Ascending aorta (tissue), 2 donors: ENCODE measurements at regions not wholly inside any gene's neighbourhood (a gene's known extent, or its start where the extent isn't known, plus 50 kb on each side); places are given as distances from the start of the nearest gene placed in this dataset.

ENCODE experiments used
- DNase-seq, 2 donors: peaks; one replicate each; pipeline ENCODE4 v3.0.0-alpha.2; 2019; ENCODE audit warnings: low spot score in 2 of 2
- H3K27ac ChIP-seq, 2 donors: fragments of 200-600 bp; sonication (generic); one replicate each; pipeline ENCODE4 v1.5.1; 2016 to 2017; ENCODE audit warnings: mild to moderate bottlenecking in 1 of 2
- H3K27me3 ChIP-seq: fragments of 200-600 bp; sonication (generic); one replicate; pipeline ENCODE4 v1.5.1; 2017
- H3K36me3 ChIP-seq, 2 donors: fragments of 200-600 bp; sonication (generic); one replicate each; pipeline ENCODE4 v1.5.1; 2016
- H3K4me1 ChIP-seq, 2 donors: fragments of 200-600 bp; sonication (generic); one replicate each; pipeline ENCODE4 v1.5.1; 2016 to 2017; ENCODE audit warnings: mild to moderate bottlenecking in 1 of 2
- H3K4me3 ChIP-seq, 2 donors: fragments of 200-600 bp; sonication (generic); one replicate each; pipeline ENCODE4 v1.5.1; 2016 to 2017; ENCODE audit warnings: mild to moderate bottlenecking in 1 of 2
- H3K9me3 ChIP-seq, 2 donors: fragments of 200-600 bp; sonication (generic); one replicate each; pipeline ENCODE4 v1.5.1; 2016
- CTCF ChIP-seq, 3 experiments: fragments of 200-600 bp in 2 of 3; fragments of 450-650 bp in 1 of 3; sonication (generic) in 2 of 3; IDR thresholded peaks; one replicate each; pipeline ENCODE4 v1.5.1; 2016 to 2019; ENCODE audit warnings: antibody characterized with exemption in 3 of 3, mild to moderate bottlenecking in 1 of 3, moderate library complexity in 1 of 3
- intact Hi-C: fragments of 100-400 bp; cut with DNase I; formaldehyde crosslinking; loops from one replicate; pipeline ENCODE4 v1.15.1; 2023

DNA sequence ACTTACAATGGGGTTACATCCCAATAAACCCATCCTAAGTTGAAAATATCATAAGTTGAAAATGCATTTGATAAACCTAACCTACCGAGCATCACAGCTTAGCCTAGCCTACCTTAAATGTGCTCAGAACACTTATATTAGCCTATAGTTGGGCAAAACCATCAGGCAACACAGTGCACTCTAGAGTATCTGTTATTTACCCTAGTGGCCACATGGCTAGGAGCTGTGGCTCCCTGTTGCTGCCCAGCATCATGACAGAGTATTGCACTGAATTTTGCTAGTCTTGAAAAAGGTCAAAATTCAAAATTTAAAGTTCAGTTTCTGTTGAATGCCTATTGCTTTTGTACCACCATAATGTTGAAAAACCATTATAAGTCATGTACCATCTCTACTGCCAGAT, 482.7 kb upstream of the ZEB2 start:
- no peak for TF ChIP-seq CTCF (IDR thresholded peaks at IDR 0.05)
- no peak for DNase-seq
- Histone ChIP-seq H3K27me3 (no peaks in the 10 kb centered on the region), H3K4me3 (no peak overlapping the region), H3K27ac (no peak overlapping the region), H3K4me1 (peaks cover 3 to 4% of the 10 kb centered on the region in 2 donors), H3K36me3 (no peaks in the 10 kb centered on the region), H3K9me3 (no peaks in the 10 kb centered on the region)
- intact Hi-C loops = loop anchor here (10.0 kb wide), 2 partner anchors 398 to 548 kb away; no protein-coding TSS in a partner anchor

- Histone ChIP-seq H3K4me3 (no peak overlapping the region), H3K27ac (peak overlapping the region; percentile 31 to 52), H3K36me3 (no peaks in the 10 kb centered on the region), H3K4me1 (peaks cover 0 to 17% of the 10 kb centered on the region in 2 donors), H3K27me3 (no peaks in the 10 kb centered on the region), H3K9me3 (no peaks in the 10 kb centered on the region)
- DNase-seq = no peak
- no peak for TF ChIP-seq CTCF (IDR thresholded peaks at IDR 0.05)
- intact Hi-C loops = loop anchor here (10.0 kb wide), 2 partner anchors 396 to 546 kb away; no protein-coding TSS in a partner anchor
Measured at GRCh38 chr2:145000376-145000775, 480.5 kb upstream of the ZEB2 start.

DNA sequence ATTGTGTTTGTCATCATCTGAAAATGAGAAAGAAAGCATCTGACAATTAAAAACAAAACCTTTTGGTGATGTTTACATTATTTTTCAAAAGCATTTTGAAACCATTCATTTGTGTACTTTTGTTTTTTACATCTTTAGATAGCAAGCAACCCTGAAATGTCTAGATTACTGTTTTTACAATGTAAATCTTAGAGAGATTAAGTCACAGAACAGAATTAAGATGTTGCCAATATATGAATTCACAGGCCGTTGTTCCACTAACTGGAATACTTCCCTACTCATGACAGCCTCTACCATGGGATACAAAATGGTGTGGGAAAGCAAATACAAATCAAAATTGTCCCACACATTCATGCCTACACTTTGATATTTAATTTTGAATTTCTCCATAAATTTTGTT, 480.0 kb upstream of the ZEB2 start:
- intact Hi-C loops = loop anchor here (5.0 to 10.0 kb wide), 4 partner anchors 58 to 545 kb away; partner anchors contain the start of gene ZEB2
- H3K9me3 ChIP-seq = no peaks in the 10 kb centered on the region
- H3K27ac ChIP-seq = peak overlapping the region; percentile 31 to 52
- no peaks in the 10 kb centered on the region for H3K27me3 ChIP-seq
- no peak for TF ChIP-seq CTCF (IDR thresholded peaks at IDR 0.05)
- H3K36me3 ChIP-seq = no peaks in the 10 kb centered on the region
- peaks cover 0 to 17% of the 10 kb centered on the region in 2 donors for H3K4me1 ChIP-seq
- H3K4me3 ChIP-seq = no peak overlapping the region
- no peak for DNase-seq

- no peak for TF ChIP-seq CTCF (IDR thresholded peaks at IDR 0.05)
- peaks cover 0 to 17% of the 10 kb centered on the region in 2 donors for H3K4me1 ChIP-seq
- no peak overlapping the region for H3K4me3 ChIP-seq
- no peaks in the 10 kb centered on the region for H3K9me3 ChIP-seq
- H3K27me3 ChIP-seq = no peaks in the 10 kb centered on the region
- intact Hi-C loops = loop anchor here (5.0 kb wide), 2 partner anchors 57 to 477 kb away; partner anchors contain the start of gene ZEB2
- no peaks in the 10 kb centered on the region for H3K36me3 ChIP-seq
- H3K27ac ChIP-seq = peak overlapping the region; percentile 31 to 52
- no peak for DNase-seq
Measured at GRCh38 chr2:144999071-144999875, 479.4 kb upstream of the ZEB2 start.

DNA sequence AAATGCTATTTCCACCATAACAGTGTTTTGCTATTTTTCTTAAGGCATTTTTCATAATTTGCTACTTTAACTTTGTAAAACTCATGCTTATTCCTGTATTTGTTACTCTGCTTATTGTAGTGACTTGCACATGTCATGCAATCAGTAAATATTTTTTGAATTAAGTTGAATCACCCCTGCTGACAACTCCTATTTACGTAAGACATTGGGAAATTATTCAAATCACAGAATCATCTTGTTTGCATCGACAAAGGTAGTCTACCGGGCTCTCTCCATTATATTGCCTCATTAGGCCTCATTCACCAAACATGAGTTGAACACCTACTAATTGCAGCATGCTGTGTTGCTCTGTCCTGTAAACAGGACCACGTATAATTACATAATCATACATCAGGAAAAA, 478.5 kb upstream of the ZEB2 start:
- no peak for DNase-seq
- intact Hi-C loops = loop anchor here (5.0 kb wide), 2 partner anchors 56 to 476 kb away; partner anchors contain the start of gene ZEB2
- H3K27ac ChIP-seq = peak overlapping the region; percentile 31 to 52
- peaks cover 0 to 17% of the 10 kb centered on the region in 2 donors for H3K4me1 ChIP-seq
- H3K9me3 ChIP-seq = no peaks in the 10 kb centered on the region
- no peaks in the 10 kb centered on the region for H3K36me3 ChIP-seq
- no peak overlapping the region for H3K4me3 ChIP-seq
- no peaks in the 10 kb centered on the region for H3K27me3 ChIP-seq
- TF ChIP-seq CTCF (IDR thresholded peaks at IDR 0.05) = no peak
